Hepatic stellate cell (primary cell): ENCODE measurements at regions not wholly inside any gene's neighbourhood (a gene's known extent, or its start where the extent isn't known, plus 50 kb on each side); places are given as distances from the start of the nearest gene placed in this dataset.
A peak's percentile ranks its signal among the peaks of the same experiment; 100 is the strongest.

Source experiments
- DNase-seq: peaks from one replicate; pipeline ENCODE4 v3.0.0; 2011; ENCODE audit warnings: low spot score

DNA sequence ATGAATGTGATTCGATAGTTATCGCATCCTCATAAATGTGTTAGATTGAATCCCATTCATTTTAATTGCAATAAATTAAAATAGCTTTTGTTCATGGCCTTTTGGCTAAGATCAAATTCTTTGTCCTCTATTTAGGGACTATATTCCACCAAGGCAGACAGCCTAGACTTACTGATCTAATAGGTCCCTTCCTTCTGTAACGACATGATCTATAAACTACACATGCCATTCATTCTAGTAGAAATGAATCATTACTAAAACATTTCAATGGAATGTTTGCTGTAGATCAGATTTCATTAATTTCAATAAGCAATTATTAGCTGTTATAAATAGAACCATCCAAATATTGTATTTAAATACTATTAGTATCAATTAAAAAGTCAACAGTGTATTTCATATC, 526.6 kb upstream of the KLHL1 start:
- no peak for DNase-seq

GRCh38 chr13:70630247-70630646, 522.0 kb upstream of the KLHL1 start:
- no peak for DNase-seq

DNA sequence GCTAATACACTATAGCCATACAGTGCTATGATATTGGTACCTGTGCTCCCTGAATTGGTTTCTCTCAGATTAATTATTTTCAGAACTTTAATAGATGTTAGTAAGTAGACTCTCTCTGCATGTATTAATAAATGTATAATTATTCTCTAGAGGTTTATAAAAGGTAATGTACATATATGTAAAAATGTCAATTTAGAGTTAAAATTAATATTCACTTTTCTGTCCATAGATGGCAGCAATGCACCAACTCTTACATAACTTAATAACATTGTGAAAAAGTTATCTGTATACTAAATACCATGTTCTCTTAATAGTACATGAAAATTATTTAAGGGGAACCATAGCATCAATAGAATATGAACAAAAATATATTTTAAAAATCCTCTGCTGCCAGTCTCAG, 515.0 kb upstream of the KLHL1 start:
- peak; percentile 1 for DNase-seq

DNA sequence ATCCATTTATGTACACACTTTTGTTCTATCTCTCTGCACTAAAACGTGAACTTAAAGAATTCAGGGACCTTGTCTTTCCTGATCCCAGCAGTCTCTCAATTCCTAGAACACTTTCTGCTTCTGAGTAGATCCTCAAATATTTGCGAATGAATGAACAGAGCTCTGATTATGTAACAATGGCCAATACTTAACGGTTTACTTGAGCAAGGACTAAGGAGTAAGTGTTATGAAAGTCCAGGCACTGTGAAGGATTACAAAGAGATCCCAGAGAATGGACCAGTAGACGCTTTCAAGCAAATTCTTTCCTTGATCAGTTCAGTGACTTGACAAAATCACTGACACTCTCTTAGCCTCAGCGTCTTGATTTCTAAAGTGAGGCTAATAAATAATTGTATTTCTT, 514.5 kb upstream of the KLHL1 start:
- no peak for DNase-seq

GRCh38 chr13:70619936-70620335, 511.7 kb upstream of the KLHL1 start:
- DNase-seq = no peak

- DNase-seq = no peak
These were observed 508.6 kb upstream of the KLHL1 start for GRCh38 chr13:70616847-70617246.

GRCh38 chr13:70613295-70613694, 505.0 kb upstream of the KLHL1 start:
- DNase-seq = no peak

GRCh38 chr13:70612881-70613280, 504.6 kb upstream of the KLHL1 start:
- no peak for DNase-seq

DNA sequence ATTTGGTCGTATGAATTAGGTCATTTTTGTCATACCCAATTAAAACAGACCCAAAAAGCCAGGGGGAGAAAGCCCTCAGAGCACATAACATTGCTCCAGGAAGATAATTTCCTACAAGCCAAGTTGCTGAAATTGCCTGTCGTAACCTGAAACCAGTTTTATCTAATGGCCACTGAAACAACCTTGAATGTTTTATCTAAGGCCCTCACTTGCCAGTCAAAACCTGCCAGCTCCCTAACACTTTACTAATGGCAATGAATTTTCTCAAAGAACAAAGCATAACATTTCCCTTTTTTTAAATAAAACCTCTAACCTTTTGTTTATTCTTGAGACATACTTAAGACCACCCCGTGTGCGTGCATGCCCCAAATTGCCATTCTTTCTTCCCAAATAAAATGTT, 496.2 kb upstream of the KLHL1 start:
- no peak for DNase-seq

- no peak for DNase-seq
These were observed 485.5 kb upstream of the KLHL1 start for GRCh38 chr13:70593716-70594115.

DNA sequence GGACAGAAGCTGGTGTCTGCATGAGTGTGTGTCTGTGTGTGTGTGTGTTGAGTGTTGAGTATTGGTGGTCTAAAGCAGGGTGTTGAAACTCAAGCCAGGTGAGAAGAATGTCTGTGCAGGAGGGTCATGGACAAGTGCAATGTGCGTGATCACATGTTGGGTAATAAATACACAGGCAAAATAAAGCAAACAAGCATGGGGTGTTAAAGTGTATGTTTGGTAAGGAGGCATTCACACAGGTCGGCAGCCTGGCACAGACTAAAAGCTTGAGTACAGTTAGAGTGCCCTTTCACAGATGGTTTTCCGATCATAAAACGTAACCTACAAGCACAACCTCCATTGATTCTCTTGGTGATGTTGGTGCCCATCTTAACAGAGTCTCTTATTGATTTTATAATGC, 476.9 kb upstream of the KLHL1 start:
- no peak for DNase-seq

- DNase-seq = no peak
These were observed 472.6 kb upstream of the KLHL1 start for GRCh38 chr13:70580825-70581224.

- DNase-seq = no peak
These were observed 471.7 kb upstream of the KLHL1 start for GRCh38 chr13:70579941-70580340.

- DNase-seq = no peak
These were observed 463.0 kb upstream of the KLHL1 start for GRCh38 chr13:70571221-70571620.

DNA sequence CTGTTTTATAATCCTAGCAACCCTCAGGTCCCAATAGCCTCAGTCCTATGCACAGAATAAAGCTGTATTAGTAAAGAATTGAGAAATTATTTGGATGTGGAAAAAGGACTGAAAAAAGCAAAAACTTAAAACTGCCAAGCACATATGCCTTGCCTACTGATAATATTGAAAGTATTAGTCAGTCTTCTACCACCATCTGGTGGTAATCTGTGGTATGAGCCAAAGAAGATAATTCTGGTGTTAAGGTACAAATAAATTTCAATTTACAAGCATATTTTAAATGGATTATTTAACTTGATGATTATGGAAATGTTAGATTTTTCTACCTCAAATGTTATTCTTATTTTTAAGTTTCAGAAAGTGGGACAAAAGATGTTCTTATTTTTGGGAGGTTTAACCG, 460.3 kb upstream of the KLHL1 start:
- peak; percentile 2 for DNase-seq

GRCh38 chr13:70544706-70545105, 436.5 kb upstream of the KLHL1 start:
- DNase-seq = no peak

DNA sequence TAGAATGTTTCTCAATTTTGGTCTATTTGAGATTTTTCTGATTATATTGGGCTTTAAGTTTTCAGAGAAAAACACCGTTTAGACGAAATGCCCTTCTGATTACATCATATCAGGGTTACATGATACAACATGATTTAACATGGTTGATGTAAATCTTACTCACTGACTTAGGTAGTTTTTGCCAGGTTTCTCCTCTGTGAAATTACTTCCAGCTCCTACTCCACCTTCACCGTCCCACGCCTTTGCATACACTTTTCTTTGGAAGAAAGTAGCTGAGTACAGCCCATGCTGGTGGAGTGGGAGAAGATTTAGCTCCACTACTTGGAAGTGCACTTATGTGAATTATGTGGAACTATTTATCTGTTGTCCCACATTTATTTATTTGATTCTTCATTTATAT, 433.2 kb upstream of the KLHL1 start:
- DNase-seq = no peak

DNA sequence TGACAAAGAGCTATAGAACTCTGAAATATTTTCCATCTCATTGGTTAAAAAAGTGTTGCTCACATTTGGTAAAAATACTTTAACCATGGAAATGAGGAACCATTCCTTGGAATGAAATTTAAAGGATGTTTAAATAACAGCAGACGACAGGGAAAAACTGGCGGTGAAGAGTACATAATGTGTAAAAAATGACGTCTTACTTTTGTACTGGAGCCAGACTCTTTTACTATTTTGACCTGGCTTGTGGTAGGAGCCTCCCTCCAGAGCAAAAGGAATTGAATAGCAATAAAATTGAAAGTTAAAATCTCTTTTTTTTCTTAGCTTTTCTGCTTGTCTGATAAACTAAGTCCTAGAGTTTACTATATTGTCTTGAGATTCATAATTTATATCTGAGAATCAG, 426.2 kb upstream of the KLHL1 start:
- DNase-seq = no peak

GRCh38 chr13:70529652-70530051, 421.4 kb upstream of the KLHL1 start:
- no peak for DNase-seq

- no peak for DNase-seq
These were observed 419.3 kb upstream of the KLHL1 start for GRCh38 chr13:70527599-70527998.

DNA sequence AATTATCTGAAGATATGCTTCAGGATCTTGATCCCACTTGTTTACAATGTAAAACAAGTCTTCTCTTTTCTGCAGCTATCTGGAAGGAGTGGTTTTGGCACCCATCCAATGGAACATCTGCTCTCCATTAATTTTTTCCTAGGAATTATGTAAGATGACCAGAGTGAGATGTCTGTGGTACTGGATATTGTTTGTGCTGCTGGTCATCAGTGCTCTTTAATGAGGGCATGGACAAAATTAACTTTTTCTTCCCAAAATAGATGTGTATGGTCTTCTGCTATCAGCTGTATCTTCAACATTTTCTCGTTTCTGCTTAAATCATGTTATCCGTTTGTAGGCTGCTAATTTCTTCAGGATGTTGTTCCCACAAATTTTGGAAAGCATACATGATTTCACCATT, 415.4 kb upstream of the KLHL1 start:
- no peak for DNase-seq

DNA sequence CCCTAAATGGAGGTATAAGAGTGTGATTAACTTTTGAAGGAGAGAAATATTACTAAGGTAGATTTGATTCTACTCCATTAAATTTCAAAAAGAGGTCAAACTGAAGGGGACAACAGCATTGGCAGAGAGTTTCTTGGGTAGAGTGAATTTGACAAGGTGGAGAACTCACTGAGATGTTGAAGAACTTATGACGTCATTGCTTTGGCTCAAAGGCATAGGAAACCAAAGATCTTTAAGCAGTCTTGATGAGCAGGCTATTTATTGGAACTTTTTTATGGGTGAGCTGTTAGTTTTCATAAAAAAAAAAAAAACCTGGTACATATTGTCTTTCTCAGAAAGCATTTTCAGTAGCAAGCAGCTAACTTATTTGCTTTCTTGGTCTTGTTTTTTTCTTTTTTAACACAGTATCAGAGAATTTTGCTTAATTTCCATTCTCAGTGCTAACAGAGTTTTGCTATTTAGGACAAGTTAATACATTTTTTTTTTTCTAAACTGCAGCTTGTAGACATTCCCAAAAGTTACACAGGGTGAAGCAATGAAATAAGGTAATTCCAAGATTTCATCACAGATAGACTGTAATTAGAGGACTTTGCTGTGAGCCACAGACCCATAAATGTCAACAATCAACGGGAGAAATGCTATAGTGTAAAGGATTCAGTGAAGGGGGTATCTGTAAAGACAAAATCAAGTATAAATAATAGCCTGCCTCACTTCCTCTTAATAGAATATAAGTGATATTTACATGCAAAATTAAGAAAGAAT, 412.2 kb upstream of the KLHL1 start:
- DNase-seq = no peak

DNA sequence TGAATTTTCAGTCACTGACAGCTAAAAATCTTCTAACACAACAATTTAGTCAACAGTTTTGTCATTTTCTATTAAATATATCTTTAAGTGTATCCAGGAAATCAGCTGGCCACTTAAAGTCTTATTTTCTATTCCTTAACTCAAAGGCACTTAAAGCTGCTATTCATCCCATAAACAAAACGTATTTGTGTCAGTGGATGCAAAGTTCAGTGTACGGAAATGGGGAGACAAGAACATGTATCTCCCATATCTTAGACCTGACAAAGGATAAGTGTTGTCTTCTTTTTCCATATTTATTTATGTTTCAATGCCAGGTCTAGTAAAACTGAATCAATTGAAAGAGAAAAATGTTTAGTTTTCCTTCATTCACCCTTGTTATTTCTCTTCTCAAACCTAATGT, 409.8 kb upstream of the KLHL1 start:
- no peak for DNase-seq

DNA sequence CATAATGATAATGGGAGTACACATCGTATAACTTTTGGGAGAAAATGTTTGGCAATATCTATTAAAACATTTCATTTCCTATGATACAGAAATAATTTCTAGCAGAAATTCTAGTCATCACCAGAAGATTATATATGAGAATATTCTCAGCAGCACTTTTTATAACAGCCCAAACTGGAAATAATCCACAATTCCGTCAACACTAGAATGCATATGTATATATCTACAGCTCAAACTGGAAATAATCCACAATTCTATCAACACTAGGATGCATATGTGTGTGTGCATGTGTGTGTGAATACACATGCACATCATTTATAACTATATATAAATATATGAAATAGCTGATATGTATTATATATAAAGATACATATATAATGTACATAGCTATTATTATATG, 408.0 kb upstream of the KLHL1 start:
- no peak for DNase-seq
